HG03175 (cell line): ENCODE measurements at regions not wholly inside any gene's neighbourhood (a gene's known extent, or its start where the extent isn't known, plus 50 kb on each side); places are given as distances from the start of the nearest gene placed in this dataset.

Experiments
- ATAC-seq: cut with Tn5 transposase; IDR thresholded peaks from one replicate; pipeline ENCODE4 v1.9.1; 2021; ENCODE audit warnings: mild to moderate bottlenecking, moderate library complexity; ENCODE audit not compliant: unreplicated experiment

DNA sequence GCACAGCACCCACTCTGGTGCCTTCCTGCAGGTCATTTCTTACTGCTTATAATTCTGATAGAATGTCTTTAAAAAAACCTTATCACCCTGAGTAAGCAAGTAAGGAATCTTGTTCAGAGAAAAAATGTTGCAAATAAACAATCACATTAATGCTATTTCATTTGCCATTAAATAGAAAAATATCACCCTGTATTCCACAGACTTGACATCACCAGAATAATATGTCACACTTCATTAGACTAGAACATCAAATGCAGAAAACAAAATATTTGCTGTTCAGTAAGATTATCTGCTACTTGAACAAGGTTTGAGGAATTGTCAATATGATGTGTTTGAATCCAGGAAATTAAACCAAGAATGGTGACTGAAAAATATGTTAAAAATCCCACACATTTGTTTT is 236.6 kb upstream of the MMADHC start:
- ATAC-seq, result no peak

- ATAC-seq, result no peak
These were observed 231.9 kb upstream of the MMADHC start for GRCh38 chr2:149819356-149819957.

GRCh38 chr2:149816756-149817551 is 229.4 kb upstream of the MMADHC start:
- no peak for ATAC-seq

- ATAC-seq, result no peak
These were observed 228.4 kb upstream of the MMADHC start for GRCh38 chr2:149815941-149816340.

GRCh38 chr2:149814901-149815300 is 227.3 kb upstream of the MMADHC start:
- no peak for ATAC-seq

DNA sequence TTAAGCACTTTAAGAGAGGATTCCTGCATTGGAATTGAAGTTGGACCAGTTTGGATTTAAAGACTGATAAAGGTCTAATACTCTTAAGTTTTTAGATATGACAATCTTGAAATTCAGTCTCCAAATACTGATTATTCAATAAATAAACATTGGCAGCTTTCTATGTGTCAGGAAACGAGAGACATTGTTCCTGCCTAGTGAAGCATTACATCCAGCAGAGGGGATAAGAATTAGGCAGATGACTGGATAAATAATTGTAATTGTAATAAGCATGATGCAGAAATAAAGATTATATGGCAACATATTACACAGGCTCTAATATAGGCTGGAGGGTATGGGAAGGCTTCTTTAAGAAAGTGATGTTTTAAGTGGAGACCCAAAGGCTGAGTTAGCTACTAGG is 226.5 kb upstream of the MMADHC start:
- no peak for ATAC-seq

DNA sequence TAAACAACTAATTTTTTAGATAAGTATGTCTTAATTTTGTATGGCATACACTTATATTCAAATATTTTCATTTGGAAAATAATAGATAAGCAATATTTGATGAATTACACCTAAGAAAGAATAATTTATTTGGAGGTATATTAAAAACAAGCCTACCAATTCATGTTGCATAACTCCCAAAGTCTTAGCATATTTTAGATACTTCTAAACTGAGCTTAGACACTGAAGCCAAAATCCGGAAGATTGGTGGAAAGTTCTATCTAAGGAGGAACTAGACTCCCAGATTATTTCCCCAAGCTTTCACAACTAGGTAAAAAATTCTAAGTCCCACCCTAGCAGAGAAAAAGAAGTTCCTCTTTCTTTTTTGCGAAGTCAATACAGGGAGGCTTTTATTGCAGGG is 221.0 kb upstream of the MMADHC start:
- no peak for ATAC-seq

DNA sequence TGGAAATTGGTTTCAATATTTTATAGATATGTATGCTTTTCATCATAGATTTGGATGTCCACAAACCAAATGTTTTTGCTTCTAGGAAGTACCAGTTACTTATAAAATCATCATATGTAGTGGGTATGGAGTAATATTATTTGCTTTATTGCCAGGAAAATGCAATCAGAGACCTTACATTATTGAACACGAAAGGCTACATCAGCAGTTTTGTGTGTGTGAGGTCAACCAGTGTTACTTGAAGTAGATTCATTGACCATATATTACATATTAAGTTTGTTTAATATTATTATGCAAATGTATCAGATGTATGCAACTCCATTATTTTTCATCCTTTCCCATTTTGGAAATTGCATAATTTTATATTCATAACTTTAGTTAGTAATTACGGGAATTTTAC is 219.1 kb upstream of the MMADHC start:
- no peak for ATAC-seq

- ATAC-seq, result no peak
These were observed 213.3 kb upstream of the MMADHC start for GRCh38 chr2:149800624-149801542.

GRCh38 chr2:149799013-149799705 is 211.6 kb upstream of the MMADHC start:
- no peak for ATAC-seq

DNA sequence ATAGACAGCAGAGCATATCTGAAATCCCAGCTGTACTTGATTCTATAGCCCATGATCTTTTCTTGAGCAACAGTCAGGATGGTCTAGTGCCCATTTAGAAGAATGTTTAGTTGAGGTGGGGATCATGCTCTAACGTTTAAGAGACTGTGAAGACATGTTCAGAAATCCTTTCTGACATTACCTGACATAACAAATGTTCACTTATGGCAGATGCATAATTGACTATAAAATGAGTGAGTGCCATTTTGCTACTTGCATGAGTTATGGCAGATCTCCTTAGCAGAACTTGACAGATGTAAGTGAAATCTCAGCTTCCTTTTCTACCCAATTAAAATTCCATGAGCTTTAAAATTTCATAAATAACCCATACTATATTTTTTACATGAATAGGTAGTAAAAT is 209.5 kb upstream of the MMADHC start:
- ATAC-seq, result no peak

DNA sequence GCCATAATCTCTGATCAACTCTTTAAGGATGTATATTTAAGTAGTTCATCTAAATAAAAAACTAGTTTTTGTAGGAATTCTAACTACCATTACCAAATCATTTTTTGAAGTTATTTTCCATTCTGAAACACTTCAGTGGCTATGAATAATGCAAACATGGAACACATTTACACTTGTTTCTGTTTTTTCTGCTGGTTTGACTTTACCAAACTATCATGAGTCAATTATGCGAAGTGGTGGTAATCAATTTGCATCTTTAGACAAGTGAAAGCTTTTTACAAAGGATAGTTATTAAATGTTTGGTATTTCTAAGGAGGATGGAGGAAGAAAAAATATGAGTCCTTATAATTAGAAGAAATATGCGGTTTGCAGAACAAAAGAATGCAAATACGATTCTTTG is 202.0 kb upstream of the MMADHC start:
- ATAC-seq, result no peak

DNA sequence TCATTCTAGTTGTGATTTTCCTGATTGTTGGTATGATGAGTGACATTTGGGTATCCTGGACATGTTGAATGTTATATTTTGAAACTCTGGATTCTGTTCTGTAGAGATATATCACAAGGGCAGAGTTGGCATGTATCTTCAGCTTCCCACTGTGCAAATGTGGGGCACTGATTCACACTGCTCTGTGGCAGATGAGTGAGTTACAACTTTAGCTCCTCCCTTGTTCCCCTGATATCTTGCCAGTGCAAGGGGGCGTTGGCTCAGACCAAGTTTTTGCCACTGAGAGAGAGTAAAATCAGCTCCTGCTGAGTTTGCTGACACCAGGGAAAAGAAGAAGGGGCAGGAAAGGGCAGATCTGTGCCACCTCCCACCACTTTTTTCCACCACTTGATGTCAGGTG is 199.6 kb upstream of the MMADHC start:
- no peak for ATAC-seq

- no peak for ATAC-seq
These were observed 195.7 kb upstream of the MMADHC start for GRCh38 chr2:149783284-149783683.

- no peak for ATAC-seq
These were observed 195.0 kb upstream of the MMADHC start for GRCh38 chr2:149782572-149782971.

DNA sequence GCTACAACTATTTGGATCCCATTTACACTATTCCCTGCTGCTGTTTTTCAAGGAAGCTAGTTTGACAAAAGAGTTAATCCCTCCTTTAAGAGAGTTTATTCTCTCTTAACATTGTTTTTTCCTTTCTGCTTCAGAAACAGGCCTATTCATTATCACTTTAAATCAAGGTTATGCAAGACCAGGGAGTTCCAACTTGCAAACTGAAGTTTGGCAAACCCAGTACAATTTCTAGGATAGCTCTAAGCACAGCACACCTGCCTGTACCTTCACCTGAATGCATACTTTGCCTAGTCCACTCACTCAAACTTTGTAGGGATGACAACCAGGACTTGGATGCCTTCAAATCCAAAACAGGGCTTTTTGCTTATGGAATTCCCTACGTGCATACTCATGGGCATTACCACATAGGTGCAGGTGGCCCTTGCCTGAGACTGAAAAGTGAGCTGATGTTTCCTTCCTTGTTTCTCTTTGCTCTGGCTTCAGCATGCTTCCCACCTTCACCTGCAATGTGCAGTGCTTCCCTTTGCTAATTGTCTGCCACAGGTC is 193.8 kb upstream of the MMADHC start:
- no peak for ATAC-seq

- ATAC-seq, result no peak
These were observed 185.4 kb upstream of the MMADHC start for GRCh38 chr2:149773006-149773405.

DNA sequence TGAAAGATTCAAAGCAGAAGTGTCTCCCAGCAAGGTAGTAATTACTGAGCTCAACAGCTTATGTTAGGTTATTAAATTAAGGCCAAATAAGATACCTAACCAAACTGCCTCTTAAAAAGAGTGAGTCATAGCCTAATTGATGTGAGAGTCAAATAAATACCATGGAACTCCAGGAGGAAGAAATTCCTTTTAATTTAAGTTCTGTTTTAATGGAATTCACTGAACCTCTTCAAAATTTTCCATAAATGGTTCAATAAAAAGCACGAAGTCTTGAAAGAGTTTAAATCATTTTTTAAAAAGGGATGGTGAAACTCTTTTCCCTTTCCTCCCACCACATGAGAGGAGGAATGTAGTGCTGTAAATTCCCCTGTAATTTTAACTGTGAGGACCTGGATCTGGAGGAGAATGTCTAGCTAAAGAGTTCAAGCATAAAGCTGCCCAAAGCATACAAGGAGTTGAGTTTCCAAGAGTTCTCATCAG is 180.8 kb upstream of the MMADHC start:
- ATAC-seq, result no peak

GRCh38 chr2:149767516-149767974 is 180.0 kb upstream of the MMADHC start:
- ATAC-seq, result no peak

DNA sequence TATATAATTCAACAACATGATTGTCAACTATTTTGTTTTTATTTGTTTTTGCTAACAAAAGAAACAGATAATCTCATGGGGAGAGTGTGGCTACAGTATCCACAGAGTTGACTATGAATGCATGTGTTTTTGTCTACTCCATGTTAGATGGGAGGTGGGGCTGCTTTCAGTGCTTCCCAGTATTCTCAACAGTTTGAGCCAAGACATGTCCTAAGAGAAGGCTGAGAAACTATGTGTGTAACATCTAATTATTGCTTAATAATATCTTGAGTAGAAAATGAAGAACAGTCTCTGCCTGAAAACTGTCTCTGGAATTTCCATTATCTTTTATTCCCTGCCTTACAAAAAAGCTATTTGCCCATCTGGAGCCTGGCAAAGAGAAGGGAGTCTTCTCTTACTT is 178.8 kb upstream of the MMADHC start:
- no peak for ATAC-seq

GRCh38 chr2:149765636-149766035 is 178.1 kb upstream of the MMADHC start:
- ATAC-seq, result no peak
